HepG2 (cell line): ENCODE measurements at regions not wholly inside any gene's neighbourhood (a gene's known extent, or its start where the extent isn't known, plus 50 kb on each side); places are given as distances from the start of the nearest gene placed in this dataset.
A peak's percentile ranks its signal among the peaks of the same experiment; 100 is the strongest.

Experiments
- CEBPB ChIP-seq: IDR thresholded peaks from 2 replicates; pipeline ENCODE4 v1.6.1; 2011; ENCODE audit warnings: low read depth, low read length, improper control_type of control experiment, borderline replicate concordance
- CHCHD3 ChIP-seq: sonication (generic); formaldehyde crosslinking; IDR thresholded peaks from 2 replicates; pipeline ENCODE4 v1.8.0; 2022; ENCODE audit warnings: mild to moderate bottlenecking, missing genetic modification reagents, moderate library complexity
- CHD2 ChIP-seq: IDR thresholded peaks from 2 replicates; pipeline ENCODE4 v1.6.1; 2011; ENCODE audit warnings: low read depth, low read length, improper control_type of control experiment
- GTF3A ChIP-seq: sonication (generic); formaldehyde crosslinking; conservative IDR thresholded peaks from 2 replicates; pipeline ENCODE4 v1.4.0; 2020; ENCODE audit warnings: mild to moderate bottlenecking, missing genetic modification reagents
- HOXD1 ChIP-seq: sonication (generic); formaldehyde crosslinking; IDR thresholded peaks from 2 replicates; pipeline ENCODE4 v1.5.0; 2020; ENCODE audit warnings: missing genetic modification reagents
- ONECUT2 ChIP-seq: sonication (generic); formaldehyde crosslinking; IDR thresholded peaks from 2 replicates; pipeline ENCODE4 v1.4.0; 2020; ENCODE audit warnings: missing genetic modification reagents
- POLR2A ChIP-seq, 2 experiments: IDR thresholded peaks; 2 replicates each; pipeline ENCODE4 v1.6.1; 2011; ENCODE audit warnings: low read depth in 2 of 2, low read length in 2 of 2, mild to moderate bottlenecking in 1 of 2, moderate library complexity in 1 of 2; ENCODE audit not compliant: insufficient read depth in 1 of 2
- SATB2 ChIP-seq: sonication (generic); formaldehyde crosslinking; IDR thresholded peaks from 2 replicates; pipeline ENCODE4 v1.5.0; 2020; ENCODE audit warnings: missing genetic modification reagents
- SMARCC2 ChIP-seq: fragments of 450-650 bp; IDR thresholded peaks from 2 replicates; pipeline ENCODE4 v1.6.1; 2017; ENCODE audit warnings: antibody characterized with exemption, mild to moderate bottlenecking
- SNAPC2 ChIP-seq: sonication (generic); formaldehyde crosslinking; IDR thresholded peaks from 2 replicates; pipeline ENCODE4 v1.8.1; 2022; ENCODE audit warnings: mild to moderate bottlenecking, missing genetic modification reagents
- SYNCRIP ChIP-seq: fragments of 200-400 bp; formaldehyde crosslinking; IDR thresholded peaks from 2 replicates; pipeline ENCODE4 v1.6.1; 2018; ENCODE audit warnings: mild to moderate bottlenecking, low read depth, low read length; ENCODE audit not compliant: insufficient read depth
- ZBTB20 ChIP-seq: sonication (generic); formaldehyde crosslinking; IDR thresholded peaks from 2 replicates; pipeline ENCODE4 v1.8.1; 2023; ENCODE audit warnings: missing genetic modification reagents, low read depth, mild to moderate bottlenecking, borderline replicate concordance
- ZFP36L1 ChIP-seq: sonication (generic); formaldehyde crosslinking; IDR thresholded peaks from 2 replicates; pipeline ENCODE4 v1.8.0; 2022; ENCODE audit warnings: mild to moderate bottlenecking, missing genetic modification reagents, moderate library complexity
- ZFY ChIP-seq: sonication (generic); formaldehyde crosslinking; IDR thresholded peaks from 2 replicates; pipeline ENCODE4 v1.4.0; 2020; ENCODE audit warnings: missing genetic modification reagents
- ZNF772 ChIP-seq: sonication (generic); formaldehyde crosslinking; IDR thresholded peaks from 2 replicates; pipeline ENCODE4 v1.5.0; 2020; ENCODE audit warnings: mild to moderate bottlenecking, missing genetic modification reagents
- TF ChIP-seq, protein P1 (sequence below): sonication (generic); formaldehyde crosslinking; conservative IDR thresholded peaks from 2 replicates; pipeline ENCODE4 v1.4.0; 2020; ENCODE audit warnings: missing genetic modification reagents
- TF ChIP-seq, protein P2 (sequence below): IDR thresholded peaks from 2 replicates; pipeline ENCODE4 v1.4.0; 2020; ENCODE audit warnings: mild to moderate bottlenecking, missing genetic modification reagents
- TF ChIP-seq, protein P3 (sequence below): sonication (generic); IDR thresholded peaks from 2 replicates; pipeline ENCODE4 v1.6.1; 2016; ENCODE audit warnings: low read depth, borderline replicate concordance
- TF ChIP-seq, protein P4 (sequence below): sonication (generic); formaldehyde crosslinking; IDR thresholded peaks from 2 replicates; pipeline ENCODE4 v1.9.0; 2021; ENCODE audit warnings: missing genetic modification reagents, borderline replicate concordance
- TF ChIP-seq, protein P5 (sequence below): sonication (generic); formaldehyde crosslinking; IDR thresholded peaks from 2 replicates; pipeline ENCODE4 v1.4.0; 2020; ENCODE audit warnings: missing genetic modification reagents

DNA sequence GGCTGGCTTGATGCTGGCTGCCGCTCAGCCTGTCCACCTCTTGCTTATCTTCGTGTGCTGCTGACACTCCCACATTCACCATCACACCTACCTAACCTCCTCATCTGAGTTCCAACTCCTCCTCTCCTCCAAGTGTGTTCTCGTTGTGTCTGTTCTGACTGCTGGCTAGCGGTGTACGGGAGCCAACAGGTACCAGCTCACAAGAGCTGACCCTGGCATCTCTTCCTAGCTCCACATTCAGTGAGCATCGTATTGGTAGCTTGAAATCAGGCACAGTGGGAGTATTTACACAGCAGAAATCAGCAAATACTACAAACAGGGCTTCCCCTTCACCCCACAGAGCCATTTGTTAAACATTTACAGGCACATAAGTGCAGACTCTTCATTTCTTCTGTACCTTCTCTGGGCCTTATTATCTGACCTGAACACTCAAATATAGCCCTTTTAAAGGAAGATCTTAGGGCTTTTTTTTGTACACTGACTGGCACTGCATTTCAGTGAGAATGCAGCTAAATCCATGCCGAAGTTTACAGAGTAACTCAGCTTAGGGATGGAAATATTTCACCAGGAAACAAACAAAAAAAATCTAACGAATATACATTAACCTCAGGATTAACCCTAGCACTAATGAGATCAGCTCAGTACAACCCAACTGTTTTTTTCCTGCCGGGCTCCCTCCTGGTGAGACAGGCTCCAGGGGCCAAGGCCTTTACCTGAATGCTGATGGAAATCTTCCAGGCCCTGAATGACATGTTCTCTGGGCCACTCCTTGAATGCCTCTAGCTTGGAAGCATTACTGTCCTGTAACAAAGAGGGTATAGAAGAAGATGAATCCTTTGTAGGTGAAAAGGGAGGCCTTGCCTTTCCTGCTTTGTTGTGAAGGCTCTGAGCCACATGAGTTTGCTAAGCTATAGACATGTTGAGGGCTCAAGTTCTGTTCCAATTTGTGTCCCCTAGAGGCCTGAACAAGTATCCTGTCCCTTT, 150.5 kb upstream of the LPP start (continued):
- TF ChIP-seq, protein P1, sequence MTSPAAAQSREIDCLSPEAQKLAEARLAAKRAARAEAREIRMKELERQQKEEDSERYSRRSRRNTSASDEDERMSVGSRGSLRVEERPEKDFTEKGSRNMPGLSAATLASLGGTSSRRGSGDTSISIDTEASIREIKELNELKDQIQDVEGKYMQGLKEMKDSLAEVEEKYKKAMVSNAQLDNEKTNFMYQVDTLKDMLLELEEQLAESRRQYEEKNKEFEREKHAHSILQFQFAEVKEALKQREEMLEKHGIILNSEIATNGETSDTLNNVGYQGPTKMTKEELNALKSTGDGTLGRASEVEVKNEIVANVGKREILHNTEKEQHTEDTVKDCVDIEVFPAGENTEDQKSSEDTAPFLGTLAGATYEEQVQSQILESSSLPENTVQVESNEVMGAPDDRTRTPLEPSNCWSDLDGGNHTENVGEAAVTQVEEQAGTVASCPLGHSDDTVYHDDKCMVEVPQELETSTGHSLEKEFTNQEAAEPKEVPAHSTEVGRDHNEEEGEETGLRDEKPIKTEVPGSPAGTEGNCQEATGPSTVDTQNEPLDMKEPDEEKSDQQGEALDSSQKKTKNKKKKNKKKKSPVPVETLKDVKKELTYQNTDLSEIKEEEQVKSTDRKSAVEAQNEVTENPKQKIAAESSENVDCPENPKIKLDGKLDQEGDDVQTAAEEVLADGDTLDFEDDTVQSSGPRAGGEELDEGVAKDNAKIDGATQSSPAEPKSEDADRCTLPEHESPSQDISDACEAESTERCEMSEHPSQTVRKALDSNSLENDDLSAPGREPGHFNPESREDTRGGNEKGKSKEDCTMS: no peak
- TF ChIP-seq, protein P2, sequence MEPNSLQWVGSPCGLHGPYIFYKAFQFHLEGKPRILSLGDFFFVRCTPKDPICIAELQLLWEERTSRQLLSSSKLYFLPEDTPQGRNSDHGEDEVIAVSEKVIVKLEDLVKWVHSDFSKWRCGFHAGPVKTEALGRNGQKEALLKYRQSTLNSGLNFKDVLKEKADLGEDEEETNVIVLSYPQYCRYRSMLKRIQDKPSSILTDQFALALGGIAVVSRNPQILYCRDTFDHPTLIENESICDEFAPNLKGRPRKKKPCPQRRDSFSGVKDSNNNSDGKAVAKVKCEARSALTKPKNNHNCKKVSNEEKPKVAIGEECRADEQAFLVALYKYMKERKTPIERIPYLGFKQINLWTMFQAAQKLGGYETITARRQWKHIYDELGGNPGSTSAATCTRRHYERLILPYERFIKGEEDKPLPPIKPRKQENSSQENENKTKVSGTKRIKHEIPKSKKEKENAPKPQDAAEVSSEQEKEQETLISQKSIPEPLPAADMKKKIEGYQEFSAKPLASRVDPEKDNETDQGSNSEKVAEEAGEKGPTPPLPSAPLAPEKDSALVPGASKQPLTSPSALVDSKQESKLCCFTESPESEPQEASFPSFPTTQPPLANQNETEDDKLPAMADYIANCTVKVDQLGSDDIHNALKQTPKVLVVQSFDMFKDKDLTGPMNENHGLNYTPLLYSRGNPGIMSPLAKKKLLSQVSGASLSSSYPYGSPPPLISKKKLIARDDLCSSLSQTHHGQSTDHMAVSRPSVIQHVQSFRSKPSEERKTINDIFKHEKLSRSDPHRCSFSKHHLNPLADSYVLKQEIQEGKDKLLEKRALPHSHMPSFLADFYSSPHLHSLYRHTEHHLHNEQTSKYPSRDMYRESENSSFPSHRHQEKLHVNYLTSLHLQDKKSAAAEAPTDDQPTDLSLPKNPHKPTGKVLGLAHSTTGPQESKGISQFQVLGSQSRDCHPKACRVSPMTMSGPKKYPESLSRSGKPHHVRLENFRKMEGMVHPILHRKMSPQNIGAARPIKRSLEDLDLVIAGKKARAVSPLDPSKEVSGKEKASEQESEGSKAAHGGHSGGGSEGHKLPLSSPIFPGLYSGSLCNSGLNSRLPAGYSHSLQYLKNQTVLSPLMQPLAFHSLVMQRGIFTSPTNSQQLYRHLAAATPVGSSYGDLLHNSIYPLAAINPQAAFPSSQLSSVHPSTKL (CRISPR knock-in tag): peak; percentile 81
- no peak for TF ChIP-seq ONECUT2
- peak; percentile 82; the same call in 1 of the 2 replicates for TF ChIP-seq HOXD1
- TF ChIP-seq, protein P3, sequence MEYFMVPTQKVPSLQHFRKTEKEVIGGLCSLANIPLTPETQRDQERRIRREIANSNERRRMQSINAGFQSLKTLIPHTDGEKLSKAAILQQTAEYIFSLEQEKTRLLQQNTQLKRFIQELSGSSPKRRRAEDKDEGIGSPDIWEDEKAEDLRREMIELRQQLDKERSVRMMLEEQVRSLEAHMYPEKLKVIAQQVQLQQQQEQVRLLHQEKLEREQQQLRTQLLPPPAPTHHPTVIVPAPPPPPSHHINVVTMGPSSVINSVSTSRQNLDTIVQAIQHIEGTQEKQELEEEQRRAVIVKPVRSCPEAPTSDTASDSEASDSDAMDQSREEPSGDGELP: peak; percentile 35; the same call in 1 of the 2 replicates
- TF ChIP-seq CEBPB: no peak
- no peak for TF ChIP-seq SMARCC2
- TF ChIP-seq CHCHD3 (CRISPR knock-in tag): no peak
- TF ChIP-seq, protein P4, sequence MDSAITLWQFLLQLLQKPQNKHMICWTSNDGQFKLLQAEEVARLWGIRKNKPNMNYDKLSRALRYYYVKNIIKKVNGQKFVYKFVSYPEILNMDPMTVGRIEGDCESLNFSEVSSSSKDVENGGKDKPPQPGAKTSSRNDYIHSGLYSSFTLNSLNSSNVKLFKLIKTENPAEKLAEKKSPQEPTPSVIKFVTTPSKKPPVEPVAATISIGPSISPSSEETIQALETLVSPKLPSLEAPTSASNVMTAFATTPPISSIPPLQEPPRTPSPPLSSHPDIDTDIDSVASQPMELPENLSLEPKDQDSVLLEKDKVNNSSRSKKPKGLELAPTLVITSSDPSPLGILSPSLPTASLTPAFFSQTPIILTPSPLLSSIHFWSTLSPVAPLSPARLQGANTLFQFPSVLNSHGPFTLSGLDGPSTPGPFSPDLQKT: no peak
- TF ChIP-seq ZNF772 (CRISPR knock-in tag): peak; percentile 49; the same call in 1 of the 2 replicates
- TF ChIP-seq, protein P5, sequence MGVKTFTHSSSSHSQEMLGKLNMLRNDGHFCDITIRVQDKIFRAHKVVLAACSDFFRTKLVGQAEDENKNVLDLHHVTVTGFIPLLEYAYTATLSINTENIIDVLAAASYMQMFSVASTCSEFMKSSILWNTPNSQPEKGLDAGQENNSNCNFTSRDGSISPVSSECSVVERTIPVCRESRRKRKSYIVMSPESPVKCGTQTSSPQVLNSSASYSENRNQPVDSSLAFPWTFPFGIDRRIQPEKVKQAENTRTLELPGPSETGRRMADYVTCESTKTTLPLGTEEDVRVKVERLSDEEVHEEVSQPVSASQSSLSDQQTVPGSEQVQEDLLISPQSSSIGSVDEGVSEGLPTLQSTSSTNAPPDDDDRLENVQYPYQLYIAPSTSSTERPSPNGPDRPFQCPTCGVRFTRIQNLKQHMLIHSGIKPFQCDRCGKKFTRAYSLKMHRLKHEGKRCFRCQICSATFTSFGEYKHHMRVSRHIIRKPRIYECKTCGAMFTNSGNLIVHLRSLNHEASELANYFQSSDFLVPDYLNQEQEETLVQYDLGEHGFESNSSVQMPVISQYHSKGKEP (CRISPR knock-in tag): no peak
- no peak for TF ChIP-seq SNAPC2
- TF ChIP-seq GTF3A (CRISPR knock-in tag): no peak
- TF ChIP-seq ZBTB20: no peak; the same call in none of the 2 replicates
- no peak for TF ChIP-seq SATB2 (CRISPR knock-in tag)
- peak; percentile 64 for TF ChIP-seq ZFY (CRISPR knock-in tag)
- TF ChIP-seq POLR2A (IDR thresholded peaks at IDR 0.05; ENCODE audit: insufficient read depth in 1 of 2, low read depth in 2 of 2, low read length in 2 of 2): peak; percentile 72 to 74; a peak in 3 of 4 replicates
- no peak for TF ChIP-seq CHD2
- no peak for TF ChIP-seq SYNCRIP
- TF ChIP-seq ZFP36L1: no peak
